RPMI8226 (cell line): ENCODE measurements at regions not wholly inside any gene's neighbourhood (a gene's known extent, or its start where the extent isn't known, plus 50 kb on each side); places are given as distances from the start of the nearest gene placed in this dataset.
A peak's percentile ranks its signal among the peaks of the same experiment; 100 is the strongest.

Experiments used
- DNase-seq: peaks from one replicate; pipeline ENCODE4 v3.0.0-alpha.2; 2015

GRCh38 chr17:33651686-33652085 lies 358.6 kb upstream of the ASIC2 start:
- no peak for DNase-seq

- no peak for DNase-seq
These were observed 359.8 kb upstream of the ASIC2 start for GRCh38 chr17:33652731-33653398.

- no peak for DNase-seq
These were observed 360.3 kb upstream of the ASIC2 start for GRCh38 chr17:33653399-33653788.

- DNase-seq: no peak
These were observed 364.1 kb upstream of the ASIC2 start for GRCh38 chr17:33657181-33657580.

GRCh38 chr17:33661975-33662374 lies 368.9 kb upstream of the ASIC2 start:
- no peak for DNase-seq

- no peak for DNase-seq
These were observed 371.2 kb upstream of the ASIC2 start for GRCh38 chr17:33664116-33664840.

- DNase-seq: peak; percentile 67
These were observed 374.0 kb upstream of the ASIC2 start for GRCh38 chr17:33667052-33667509.

- no peak for DNase-seq
These were observed 374.6 kb upstream of the ASIC2 start for GRCh38 chr17:33667671-33668070.

GRCh38 chr17:33668516-33668915 lies 375.4 kb upstream of the ASIC2 start:
- no peak for DNase-seq

GRCh38 chr17:33671491-33671890 lies 378.4 kb upstream of the ASIC2 start:
- DNase-seq: no peak

GRCh38 chr17:33674685-33675084 lies 381.6 kb upstream of the ASIC2 start:
- DNase-seq: peak; percentile 61

- no peak for DNase-seq
These were observed 383.3 kb upstream of the ASIC2 start for GRCh38 chr17:33676444-33676843.

- DNase-seq: no peak
These were observed 386.5 kb upstream of the ASIC2 start for GRCh38 chr17:33679595-33679994.

- no peak for DNase-seq
These were observed 387.4 kb upstream of the ASIC2 start for GRCh38 chr17:33680472-33680871.

- no peak for DNase-seq
These were observed 389.5 kb upstream of the ASIC2 start for GRCh38 chr17:33682599-33682998.

GRCh38 chr17:33684735-33685134 lies 391.6 kb upstream of the ASIC2 start:
- no peak for DNase-seq

- no peak for DNase-seq
These were observed 393.1 kb upstream of the ASIC2 start for GRCh38 chr17:33686171-33686570.

- DNase-seq: no peak
These were observed 394.7 kb upstream of the ASIC2 start for GRCh38 chr17:33687831-33688230.

- DNase-seq: no peak
These were observed 395.7 kb upstream of the ASIC2 start for GRCh38 chr17:33688771-33689170.

- DNase-seq: no peak
These were observed 396.6 kb upstream of the ASIC2 start for GRCh38 chr17:33689725-33690124.

- no peak for DNase-seq
These were observed 402.3 kb upstream of the ASIC2 start for GRCh38 chr17:33695431-33695830.

GRCh38 chr17:33696102-33696501 lies 403.0 kb upstream of the ASIC2 start:
- DNase-seq: no peak

GRCh38 chr17:33697557-33697956 lies 404.5 kb upstream of the ASIC2 start:
- no peak for DNase-seq

GRCh38 chr17:33701910-33702309 lies 408.8 kb upstream of the ASIC2 start:
- DNase-seq: no peak

GRCh38 chr17:33704856-33705255 lies 411.8 kb upstream of the ASIC2 start:
- no peak for DNase-seq
